ENCODE measurements at regions not wholly inside any gene's neighbourhood (a gene's known extent, or its start where the extent isn't known, plus 50 kb on each side); places are given as distances from the start of the nearest gene placed in this dataset.
"Not testable (repeated sequence)": the region's sequence is repeated elsewhere in the genome, so short reads cannot be mapped to it uniquely, and the experiment has no call there.

DNA sequence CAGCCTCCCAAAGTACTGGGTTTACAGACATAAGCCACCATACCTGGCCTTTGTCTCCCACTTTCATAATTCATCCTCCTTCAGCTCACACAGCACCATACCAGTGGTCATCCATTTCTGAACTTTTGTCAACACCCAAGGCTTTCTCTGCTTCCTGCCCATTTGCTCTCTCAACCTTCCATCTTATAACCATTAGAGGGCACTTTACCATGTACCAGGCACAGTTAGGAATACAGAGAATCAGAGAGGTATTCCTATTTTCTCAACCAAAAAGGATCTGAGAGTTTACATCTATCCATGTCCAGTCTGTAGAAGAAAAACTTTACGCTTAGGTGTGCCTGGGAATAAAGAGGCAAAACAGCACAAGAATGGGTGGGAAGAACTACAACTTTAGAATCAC is 397.6 kb downstream of the BUD13 start:
- no peak for DNase-seq (ENCODE audit: low spot score)

DNA sequence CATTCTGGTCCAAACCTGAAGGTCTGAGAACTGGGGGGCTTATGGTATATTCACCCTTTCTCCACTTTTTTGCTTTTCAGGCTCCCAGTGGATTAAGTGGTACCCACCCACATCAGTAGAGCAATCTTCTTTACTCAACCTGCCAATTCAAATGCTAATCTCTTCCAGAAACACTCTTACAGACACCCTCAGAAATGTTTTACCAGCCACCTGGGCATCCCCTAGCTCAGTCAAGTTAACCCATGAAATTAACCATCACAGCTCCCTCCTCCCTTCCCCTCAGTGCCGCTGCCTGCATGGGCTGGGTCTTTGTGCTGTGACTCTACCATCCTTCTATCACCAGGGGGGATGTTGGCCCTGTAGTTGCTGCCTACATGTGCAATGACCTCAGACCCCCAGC is 398.7 kb downstream of the BUD13 start:
- no peak for DNase-seq (ENCODE audit: low spot score)

DNA sequence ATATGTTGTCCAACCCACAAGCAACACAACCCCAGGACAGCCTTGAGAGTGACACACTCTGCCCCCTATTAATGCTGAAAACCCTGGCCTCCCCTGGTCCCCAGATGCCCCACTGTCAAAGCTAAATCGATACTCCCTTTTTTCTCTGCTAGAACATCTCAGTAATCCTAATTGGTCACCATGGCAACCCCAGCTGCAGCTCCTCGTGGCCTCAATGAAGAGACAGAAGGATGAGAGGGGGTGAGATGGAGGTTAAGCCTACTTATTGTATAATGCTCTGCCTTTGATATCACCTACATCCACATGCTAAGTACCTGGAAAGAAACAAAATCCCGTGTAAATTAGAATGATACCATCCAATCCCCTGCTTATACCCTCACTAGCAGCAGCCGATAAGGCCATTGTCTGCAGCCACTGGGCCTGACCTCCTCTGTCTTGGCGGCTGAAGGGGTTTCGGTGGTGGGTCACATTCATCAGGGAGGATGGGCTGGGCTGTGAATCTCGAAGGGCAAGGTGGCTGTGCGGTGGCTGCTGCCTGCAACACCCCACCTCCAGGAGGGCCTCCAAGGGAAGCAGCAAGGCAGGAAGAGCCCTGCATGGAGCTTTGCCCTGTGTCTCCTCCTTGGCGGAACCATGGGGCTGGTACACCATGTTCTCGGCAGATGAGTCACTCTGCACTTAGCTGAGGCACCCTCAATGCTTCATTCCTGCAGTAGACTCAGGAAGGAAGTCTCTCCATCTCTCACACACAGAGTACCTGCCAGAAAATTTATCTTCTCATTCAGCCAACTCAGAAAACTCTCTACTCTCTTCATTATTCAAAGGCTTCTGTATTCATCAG is 399.5 kb downstream of the BUD13 start:
- DNase-seq (ENCODE audit: low spot score): no peak

DNA sequence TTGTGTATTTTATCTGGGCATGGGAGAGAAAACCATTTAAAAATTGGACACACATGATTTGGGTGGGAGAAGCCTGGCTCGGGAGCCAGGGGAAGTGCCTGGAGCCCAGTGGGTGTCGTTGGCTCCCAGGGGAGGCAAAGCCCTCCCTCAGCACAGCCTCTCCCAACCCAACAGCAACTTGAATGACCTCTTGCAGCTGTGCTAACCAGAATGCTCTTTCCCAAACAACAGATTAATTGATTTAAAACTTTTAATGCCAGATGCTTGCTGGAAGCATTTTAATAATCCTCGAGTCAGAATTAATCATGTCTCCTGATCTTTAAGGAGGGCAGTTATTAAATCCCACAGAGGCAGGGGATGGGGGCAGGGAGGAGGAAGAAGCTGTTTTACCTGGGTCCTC is 401.6 kb downstream of the BUD13 start:
- DNase-seq (ENCODE audit: low spot score): no peak

GRCh38 chr11:116368784-116369183 is 404.0 kb downstream of the BUD13 start:
- DNase-seq (ENCODE audit: low spot score): no peak

- no peak for DNase-seq (ENCODE audit: low spot score)
These were observed 405.7 kb downstream of the BUD13 start for GRCh38 chr11:116366980-116367645.

- DNase-seq (ENCODE audit: low spot score): no peak
These were observed 406.3 kb downstream of the BUD13 start for GRCh38 chr11:116366451-116366850.

GRCh38 chr11:116364925-116365324 is 407.9 kb downstream of the BUD13 start:
- DNase-seq (ENCODE audit: low spot score): not testable (repeated sequence)

DNA sequence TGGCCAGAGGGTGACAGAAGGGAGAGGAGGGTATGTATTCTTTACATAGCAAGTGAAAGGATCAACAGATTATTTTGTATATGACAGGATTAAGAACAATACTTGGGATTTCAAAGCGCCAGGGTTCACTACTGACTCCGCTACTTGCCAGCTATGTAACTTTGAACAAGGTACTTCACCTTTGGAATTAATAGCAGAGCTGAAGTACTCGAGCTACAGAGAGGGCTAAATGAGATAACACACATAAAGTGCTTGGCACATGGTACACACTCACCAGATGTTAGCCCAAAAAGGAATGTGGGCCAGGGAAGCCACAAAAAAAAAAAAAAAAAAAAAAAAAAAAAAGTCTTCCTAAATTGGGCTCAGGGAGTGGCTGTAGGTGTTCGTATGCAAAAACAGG is 408.4 kb downstream of the BUD13 start:
- no peak for DNase-seq (ENCODE audit: low spot score)

- no peak for DNase-seq (ENCODE audit: low spot score)
These were observed 412.4 kb downstream of the BUD13 start for GRCh38 chr11:116360221-116360941.

DNA sequence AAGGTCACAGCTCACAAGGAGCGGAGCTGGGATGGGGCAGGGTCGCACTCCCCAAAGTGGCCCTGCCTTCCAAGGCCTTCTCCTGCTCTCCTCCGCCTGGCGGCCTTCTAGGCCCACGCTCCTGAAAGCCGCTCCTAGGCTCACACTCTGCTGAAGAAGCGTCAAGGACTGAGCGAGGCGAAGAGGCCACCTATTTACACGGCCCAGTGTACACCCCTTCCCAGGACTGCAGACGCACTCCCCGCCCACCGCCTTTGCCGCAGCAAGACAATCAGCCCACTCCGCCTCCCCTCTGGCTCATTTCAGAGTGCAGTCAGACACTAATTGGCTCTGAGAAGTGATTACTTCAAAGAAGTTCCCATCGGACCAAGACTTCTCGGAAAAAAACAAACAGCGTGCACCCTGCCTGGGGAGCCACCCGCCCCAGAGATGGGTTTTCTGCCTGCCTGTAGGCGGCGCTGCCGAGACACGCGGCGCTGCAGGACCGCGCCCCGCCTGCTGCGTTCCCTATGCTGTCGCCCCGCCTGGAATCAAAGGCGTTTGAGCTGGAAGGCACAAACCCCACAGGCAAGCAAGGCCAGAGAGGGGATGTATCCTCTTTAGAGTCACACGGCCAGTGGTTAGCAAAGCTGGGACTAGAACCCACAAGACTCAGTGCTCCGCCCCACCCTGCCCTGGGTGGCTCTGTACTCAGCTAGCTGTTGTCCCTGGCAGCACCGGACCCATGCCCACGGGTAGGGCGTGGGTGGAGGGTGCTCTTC is 414.8 kb downstream of the BUD13 start:
- DNase-seq (ENCODE audit: low spot score): no peak

DNA sequence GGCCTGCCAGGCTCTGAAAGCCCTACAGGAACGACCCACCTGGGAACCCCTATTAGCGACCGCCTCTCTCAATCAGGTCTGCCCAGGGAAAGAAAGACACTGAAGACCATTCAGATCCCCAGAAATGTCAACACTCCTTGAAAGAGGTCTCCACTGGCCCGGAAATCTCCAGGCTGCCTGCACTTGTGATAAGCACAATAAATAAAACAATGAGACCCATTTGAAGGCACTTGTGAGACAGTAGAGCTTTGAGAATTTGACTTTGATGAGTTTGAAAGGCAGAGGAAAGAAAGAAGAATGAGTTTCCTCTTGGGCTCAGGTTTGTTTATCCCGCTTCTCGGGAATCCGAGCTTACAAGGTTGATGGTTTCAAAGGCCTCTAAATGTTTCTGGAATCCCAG is 416.3 kb downstream of the BUD13 start:
- DNase-seq (ENCODE audit: low spot score): no peak

DNA sequence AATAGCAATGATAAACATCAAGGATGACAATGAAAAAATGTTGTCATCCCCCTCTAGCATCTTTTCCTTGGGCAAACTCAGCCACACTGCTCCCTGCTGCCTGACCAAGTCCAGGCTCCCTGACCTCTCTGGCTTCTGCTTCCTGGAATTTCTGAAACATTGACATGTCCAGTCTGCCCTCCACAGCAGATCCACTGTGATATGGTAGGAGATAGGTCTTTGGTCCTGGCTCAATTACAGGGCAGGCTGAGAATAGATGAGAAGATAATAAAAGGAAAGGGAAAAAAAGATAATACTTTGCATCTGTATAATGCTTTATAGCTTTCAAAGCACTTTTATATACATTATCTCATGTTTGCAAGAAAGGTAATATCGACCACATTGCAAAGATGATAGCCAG is 417.7 kb downstream of the BUD13 start:
- DNase-seq (ENCODE audit: low spot score): no peak

DNA sequence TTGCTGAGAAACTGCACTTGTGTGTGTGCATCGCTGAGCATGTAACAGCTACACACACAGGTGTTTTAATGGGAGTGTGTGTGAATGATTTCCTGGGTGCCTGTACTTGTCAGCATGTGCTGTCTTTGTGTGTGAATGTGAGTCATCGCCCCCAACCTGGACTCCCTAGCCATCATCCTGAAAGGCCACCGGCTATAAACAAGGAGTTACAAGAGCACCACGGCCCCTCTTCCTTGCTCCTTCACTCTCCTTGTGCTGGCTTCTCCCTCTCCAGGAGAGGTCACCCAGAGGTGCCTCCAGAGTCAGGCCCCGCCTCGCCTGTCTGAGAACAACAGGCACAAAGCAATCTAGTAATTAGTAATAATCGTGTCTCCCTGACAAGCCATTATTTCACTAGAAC is 419.2 kb downstream of the BUD13 start:
- DNase-seq (ENCODE audit: low spot score): no peak

GRCh38 chr11:116352881-116353280 is 419.9 kb downstream of the BUD13 start:
- DNase-seq (ENCODE audit: low spot score): no peak

- DNase-seq (ENCODE audit: low spot score): no peak
These were observed 424.6 kb downstream of the BUD13 start for GRCh38 chr11:116348226-116348625.

DNA sequence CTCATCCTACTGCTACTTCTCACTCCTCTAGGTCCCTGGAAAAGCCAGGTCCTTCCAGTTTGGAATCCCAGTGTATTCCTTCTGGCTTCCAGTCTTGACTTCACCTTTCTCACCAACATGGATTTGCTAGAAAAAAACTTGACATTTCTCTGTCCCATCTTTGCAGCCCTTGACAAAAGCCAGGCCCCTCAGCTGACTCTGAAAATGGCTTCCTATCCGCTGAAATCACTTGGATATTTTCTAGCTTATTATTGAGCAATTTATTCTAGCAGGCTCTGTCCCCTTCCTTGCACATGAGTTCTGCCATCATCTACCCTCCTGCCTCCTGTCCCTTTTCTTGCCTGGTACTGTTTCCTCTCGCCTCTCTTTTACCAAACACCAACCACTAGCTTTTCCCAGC is 427.2 kb downstream of the BUD13 start:
- no peak for DNase-seq (ENCODE audit: low spot score)

DNA sequence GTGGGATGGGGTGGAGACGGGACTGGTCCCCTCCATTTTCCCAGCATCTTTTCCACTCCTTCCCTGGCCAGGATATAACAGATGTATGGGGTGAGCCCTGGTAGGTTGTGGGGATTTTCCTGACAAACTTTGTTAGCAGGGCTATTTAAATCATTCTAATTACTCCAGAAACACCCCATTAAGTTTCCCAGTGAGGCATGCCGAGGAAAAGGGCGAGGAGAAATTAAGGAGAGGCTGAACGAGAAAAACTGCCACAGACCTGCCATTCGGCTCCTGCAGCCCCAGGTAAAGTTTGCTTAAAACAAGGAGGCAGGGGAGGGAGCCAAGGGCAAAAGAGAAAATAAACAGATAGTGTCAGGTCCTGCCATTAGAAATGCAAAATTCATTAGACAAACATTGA is 428.2 kb downstream of the BUD13 start:
- DNase-seq (ENCODE audit: low spot score): no peak

DNA sequence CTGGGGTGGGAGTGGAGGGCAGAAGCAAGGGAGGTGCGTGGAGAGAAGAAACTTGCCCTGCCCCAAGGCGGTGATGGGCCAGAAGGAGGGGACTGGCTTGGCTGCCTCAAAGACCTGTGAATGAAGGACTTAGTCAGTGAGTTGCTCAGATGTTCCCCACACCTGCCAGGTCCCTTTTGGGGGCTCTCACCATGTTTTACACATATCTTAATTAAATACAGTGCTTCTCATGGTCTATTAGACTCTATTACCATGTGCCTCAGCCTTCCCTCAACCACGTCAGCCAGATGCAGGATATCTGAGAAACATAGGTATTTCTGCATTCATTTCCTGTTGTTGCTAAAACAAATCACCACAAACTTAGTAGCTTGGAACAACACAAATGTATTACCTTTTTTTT is 429.5 kb downstream of the BUD13 start:
- no peak for DNase-seq (ENCODE audit: low spot score)

GRCh38 chr11:116342148-116342547 is 430.6 kb downstream of the BUD13 start:
- no peak for DNase-seq (ENCODE audit: low spot score)

DNA sequence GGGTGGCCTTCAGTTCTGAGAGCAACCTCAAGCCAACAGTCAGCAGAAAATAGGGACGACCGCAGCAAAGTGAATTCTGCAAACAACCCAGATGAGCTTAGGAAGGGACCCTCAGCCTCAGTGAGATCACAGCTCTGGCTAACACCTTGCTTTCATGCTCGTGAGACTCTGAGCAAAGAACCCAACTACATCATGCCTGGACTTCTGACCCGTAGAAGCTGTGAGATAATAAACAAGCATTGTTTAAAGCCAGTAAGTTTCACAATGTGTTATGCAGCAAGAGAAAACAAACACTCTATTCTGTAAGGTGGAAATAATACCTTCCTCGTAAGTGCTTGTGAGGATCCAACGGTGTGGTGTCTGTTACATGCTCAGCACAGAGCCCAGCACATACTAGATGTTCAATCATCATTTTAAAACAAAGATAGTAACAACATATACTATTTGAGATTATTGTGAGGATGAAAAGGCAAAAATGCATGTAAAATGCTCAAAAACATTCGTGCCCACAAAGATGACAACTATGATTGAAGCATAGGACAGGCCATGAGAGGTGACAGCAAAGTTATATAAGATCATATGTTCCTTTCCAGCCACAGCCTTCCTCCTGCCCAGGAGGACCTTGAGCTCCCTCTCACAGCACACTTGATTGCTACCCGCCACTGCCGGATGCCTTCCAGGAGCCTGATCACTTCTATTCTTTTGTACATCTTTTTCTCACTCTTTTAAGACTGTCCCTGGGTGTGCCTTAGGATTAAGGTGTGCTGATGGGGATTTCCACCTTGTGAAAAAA is 433.3 kb downstream of the BUD13 start:
- no peak for DNase-seq (ENCODE audit: low spot score)
